GM18520 (cell line): ENCODE measurements at regions not wholly inside any gene's neighbourhood (a gene's known extent, or its start where the extent isn't known, plus 50 kb on each side); places are given as distances from the start of the nearest gene placed in this dataset.

ENCODE experiments used
- ATAC-seq: cut with Tn5 transposase; IDR thresholded peaks from one replicate; pipeline ENCODE4 v1.9.1; 2021; ENCODE audit not compliant: unreplicated experiment

- ATAC-seq: no peak
These were observed 237.8 kb upstream of the JADE1 start for GRCh38 chr4:128571747-128572146.

GRCh38 chr4:128570387-128570975, 239.0 kb upstream of the JADE1 start:
- ATAC-seq: no peak

- no peak for ATAC-seq
These were observed 242.8 kb upstream of the JADE1 start for GRCh38 chr4:128566693-128567092.

GRCh38 chr4:128565565-128566186, 243.8 kb upstream of the JADE1 start:
- no peak for ATAC-seq

- ATAC-seq: no peak
These were observed 244.4 kb upstream of the JADE1 start for GRCh38 chr4:128565054-128565453.

- no peak for ATAC-seq
These were observed 245.3 kb upstream of the JADE1 start for GRCh38 chr4:128564081-128564630.

- no peak for ATAC-seq
These were observed 248.6 kb upstream of the JADE1 start for GRCh38 chr4:128560754-128561495.

- no peak for ATAC-seq
These were observed 250.4 kb upstream of the JADE1 start for GRCh38 chr4:128558896-128559679.

GRCh38 chr4:128556756-128557155, 252.7 kb upstream of the JADE1 start:
- no peak for ATAC-seq

GRCh38 chr4:128553686-128554515, 255.6 kb upstream of the JADE1 start:
- no peak for ATAC-seq

- no peak for ATAC-seq
These were observed 257.0 kb upstream of the JADE1 start for GRCh38 chr4:128552586-128552907.

- no peak for ATAC-seq
These were observed 258.2 kb upstream of the JADE1 start for GRCh38 chr4:128551280-128551679.

- no peak for ATAC-seq
These were observed 259.4 kb upstream of the JADE1 start for GRCh38 chr4:128550060-128550459.

- no peak for ATAC-seq
These were observed 259.9 kb upstream of the JADE1 start for GRCh38 chr4:128549636-128550035.

GRCh38 chr4:128548381-128548780, 260.8 kb upstream of the PGRMC2 start:
- no peak for ATAC-seq

- ATAC-seq: no peak
These were observed 256.7 kb upstream of the PGRMC2 start for GRCh38 chr4:128544272-128544671.

- ATAC-seq: no peak
These were observed 256.1 kb upstream of the PGRMC2 start for GRCh38 chr4:128543696-128544095.

GRCh38 chr4:128542047-128542446, 254.4 kb upstream of the PGRMC2 start:
- ATAC-seq: no peak

GRCh38 chr4:128540122-128540521, 252.5 kb upstream of the PGRMC2 start:
- no peak for ATAC-seq

- ATAC-seq: no peak
These were observed 250.7 kb upstream of the PGRMC2 start for GRCh38 chr4:128538111-128538882.
